RPMI8226 (cell line): ENCODE measurements at regions not wholly inside any gene's neighbourhood (a gene's known extent, or its start where the extent isn't known, plus 50 kb on each side); places are given as distances from the start of the nearest gene placed in this dataset.
"Not testable (repeated sequence)": the region's sequence is repeated elsewhere in the genome, so short reads cannot be mapped to it uniquely, and the experiment has no call there.

Source experiments
- DNase-seq: peaks from one replicate; pipeline ENCODE4 v3.0.0-alpha.2; 2015

DNA sequence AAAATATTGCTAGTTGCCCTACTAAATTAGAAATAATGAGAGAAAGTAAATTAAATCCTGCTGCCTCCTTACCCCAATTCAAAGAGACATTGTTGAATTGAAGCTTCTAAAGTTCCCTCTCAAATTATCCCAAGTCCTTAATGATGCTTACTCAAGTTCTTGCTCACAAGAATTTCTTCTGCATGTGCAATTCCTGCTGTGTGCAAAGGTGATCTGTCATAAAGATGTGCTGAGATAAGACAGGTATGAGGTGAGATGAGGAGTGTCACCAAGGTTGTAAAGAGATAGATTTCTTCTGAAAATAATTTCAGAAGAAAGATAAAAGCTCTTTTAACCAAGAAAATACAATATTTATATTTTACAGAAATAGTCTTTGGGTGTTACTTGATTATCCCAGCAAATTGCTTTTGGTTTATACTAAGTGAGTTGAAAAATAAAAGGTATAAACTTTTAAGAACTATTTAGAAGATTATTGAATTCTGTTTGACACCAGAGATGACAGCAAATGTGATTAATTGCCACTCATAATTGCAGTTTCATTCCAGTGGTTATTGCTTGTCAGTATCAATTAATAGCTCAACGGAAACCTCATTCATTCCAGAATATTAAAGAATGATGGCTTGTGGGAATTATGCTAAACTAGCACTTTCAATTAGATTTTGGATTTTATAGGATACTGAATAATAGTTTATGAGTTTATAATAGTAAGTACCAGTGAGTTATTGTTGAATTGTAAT lies 674.3 kb downstream of the STK39 start:
- no peak for DNase-seq

- DNase-seq, result no peak
These were observed 677.0 kb downstream of the STK39 start for GRCh38 chr2:167570370-167570769.

GRCh38 chr2:167563885-167564619 lies 675.8 kb downstream of the XIRP2 start:
- DNase-seq, result not testable (repeated sequence)

DNA sequence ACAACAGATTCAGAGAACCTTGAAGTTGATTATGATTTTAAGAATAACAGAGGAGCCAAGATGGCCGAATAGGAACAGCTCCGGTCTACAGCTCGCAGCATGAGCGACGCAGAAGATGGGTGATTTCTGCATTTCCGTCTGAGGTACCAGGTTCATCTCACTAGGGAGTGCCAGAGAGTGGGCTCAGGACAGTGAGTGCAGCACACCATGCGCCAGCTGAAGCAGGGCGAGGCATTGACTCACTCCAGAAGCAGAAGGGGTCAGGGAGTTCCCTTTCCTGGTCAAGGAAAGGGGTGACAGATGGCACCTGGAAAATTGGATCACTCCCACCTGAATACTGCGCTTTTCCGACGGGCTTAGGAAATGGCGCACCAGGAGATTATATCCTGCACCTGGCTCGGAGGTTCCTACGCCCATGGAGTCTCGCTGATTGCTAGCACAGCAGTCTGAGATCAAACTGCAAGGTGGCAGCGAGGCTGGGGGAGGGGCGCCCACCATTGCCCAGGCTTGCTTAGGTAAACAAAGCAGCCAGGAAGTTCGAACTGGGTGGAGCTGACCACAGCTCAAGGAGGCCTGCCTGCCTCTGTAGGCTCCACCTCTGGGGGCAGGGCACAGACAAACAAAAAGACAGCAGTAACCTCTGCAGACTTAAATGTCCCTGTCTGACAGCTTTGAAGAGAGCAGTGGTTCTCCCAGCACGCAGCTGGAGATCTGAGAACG lies 670.2 kb downstream of the XIRP2 start:
- DNase-seq, result not testable (repeated sequence)

- DNase-seq, result no peak
These were observed 666.9 kb downstream of the XIRP2 start for GRCh38 chr2:167555098-167555720.

DNA sequence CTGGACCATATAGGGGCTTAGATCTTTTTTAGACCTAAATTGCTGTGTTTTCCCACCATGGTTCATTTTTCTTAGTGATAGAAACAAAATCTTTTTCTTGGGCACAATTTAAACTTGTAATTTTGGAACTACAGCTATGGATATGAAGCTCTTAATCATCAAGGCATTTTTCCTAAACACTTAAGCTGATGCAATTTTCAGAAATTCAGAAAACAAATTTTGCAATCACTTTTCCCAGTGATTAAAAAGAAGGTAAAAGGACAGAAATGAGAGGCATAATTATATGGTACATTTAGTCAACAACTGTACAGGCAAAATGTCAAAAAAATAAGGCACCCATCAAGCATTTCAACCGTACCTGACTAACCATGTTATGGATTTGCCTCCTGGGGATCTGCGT lies 665.4 kb downstream of the XIRP2 start:
- no peak for DNase-seq

- DNase-seq, result no peak
These were observed 663.1 kb downstream of the XIRP2 start for GRCh38 chr2:167551416-167551815.

- no peak for DNase-seq
These were observed 662.2 kb downstream of the XIRP2 start for GRCh38 chr2:167550448-167550847.

- no peak for DNase-seq
These were observed 660.1 kb downstream of the XIRP2 start for GRCh38 chr2:167548396-167548795.

DNA sequence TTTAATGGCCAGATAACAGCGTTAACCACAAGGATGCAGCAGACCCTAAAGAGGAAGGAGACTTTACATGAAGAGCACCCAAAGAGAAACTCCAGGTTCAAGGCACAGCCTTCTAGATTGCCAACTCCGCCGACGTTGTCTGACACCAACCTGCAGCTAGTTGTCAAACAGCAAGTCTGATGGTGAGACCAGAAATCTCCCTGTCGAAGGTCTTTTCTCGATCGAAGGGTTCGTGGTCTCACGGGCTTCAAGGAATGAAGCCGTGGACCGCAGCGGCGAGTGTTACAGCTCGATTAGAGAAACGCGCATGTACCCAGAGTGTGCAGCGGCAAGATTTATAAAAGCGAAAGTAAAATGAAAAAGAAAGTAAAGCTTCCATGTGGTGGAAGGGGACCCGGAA lies 656.3 kb downstream of the XIRP2 start:
- DNase-seq, result peak; percentile 21

GRCh38 chr2:167543721-167544120 lies 655.4 kb downstream of the XIRP2 start:
- DNase-seq, result no peak

- no peak for DNase-seq
These were observed 649.5 kb downstream of the XIRP2 start for GRCh38 chr2:167537743-167538142.

GRCh38 chr2:167534443-167534842 lies 646.2 kb downstream of the XIRP2 start:
- DNase-seq, result no peak

GRCh38 chr2:167524786-167525185 lies 636.5 kb downstream of the XIRP2 start:
- DNase-seq, result no peak

- DNase-seq, result no peak
These were observed 621.9 kb downstream of the XIRP2 start for GRCh38 chr2:167510071-167510759.

- no peak for DNase-seq
These were observed 621.3 kb downstream of the XIRP2 start for GRCh38 chr2:167509586-167509985.

GRCh38 chr2:167508709-167509108 lies 620.4 kb downstream of the XIRP2 start:
- no peak for DNase-seq

DNA sequence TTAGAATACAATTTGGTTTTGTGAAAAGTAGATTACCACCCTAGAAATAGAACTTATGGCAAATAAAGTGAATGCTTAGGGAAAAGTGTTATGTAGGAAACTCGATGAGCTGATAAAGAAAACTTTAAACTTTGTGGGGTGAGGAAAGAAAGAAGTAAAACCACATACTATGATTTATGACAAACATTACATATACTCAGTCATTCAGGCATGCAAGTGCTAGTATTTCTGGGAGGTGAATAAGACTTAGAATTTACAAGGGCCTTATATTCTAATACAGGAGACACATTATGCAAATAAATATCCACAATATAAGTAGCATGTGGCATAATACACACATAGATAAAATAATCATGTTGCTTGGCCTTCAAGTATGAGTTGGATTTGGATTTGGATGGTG lies 618.1 kb downstream of the XIRP2 start:
- no peak for DNase-seq

- DNase-seq, result no peak
These were observed 616.4 kb downstream of the XIRP2 start for GRCh38 chr2:167504695-167505094.

GRCh38 chr2:167504061-167504460 lies 615.8 kb downstream of the XIRP2 start:
- DNase-seq, result no peak

- no peak for DNase-seq
These were observed 613.3 kb downstream of the XIRP2 start for GRCh38 chr2:167501618-167502017.

GRCh38 chr2:167493862-167494261 lies 605.6 kb downstream of the XIRP2 start:
- no peak for DNase-seq

DNA sequence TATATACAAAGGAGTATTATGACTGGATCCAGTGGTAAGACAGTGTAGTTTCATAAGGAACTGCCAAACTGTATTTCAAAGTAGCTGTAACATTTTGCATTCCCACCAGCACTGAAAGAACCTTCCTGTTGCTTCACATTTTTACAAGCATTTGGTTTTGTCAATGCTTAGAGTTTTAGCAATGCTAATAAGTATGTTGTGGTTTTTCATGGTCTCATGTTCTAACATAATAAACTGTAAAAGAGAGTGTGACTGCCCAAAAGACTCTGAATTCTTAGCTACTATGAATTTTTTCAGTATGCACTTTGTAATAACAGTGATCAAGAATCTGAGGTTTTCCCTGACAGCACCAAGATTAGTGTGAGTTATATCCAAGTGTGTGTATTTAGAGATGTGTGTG lies 604.2 kb downstream of the XIRP2 start:
- no peak for DNase-seq
